IMR-90 (cell line): ENCODE measurements at regions not wholly inside any gene's neighbourhood (a gene's known extent, or its start where the extent isn't known, plus 50 kb on each side); places are given as distances from the start of the nearest gene placed in this dataset.

Experiments used
- BHLHE40 ChIP-seq: fragments of 150-350 bp; IDR thresholded peaks from 2 replicates; pipeline ENCODE4 v1.6.1; 2016; ENCODE audit warnings: mild to moderate bottlenecking, low read depth, low read length
- CTCF ChIP-seq: conservative IDR thresholded peaks from 2 replicates; pipeline ENCODE4 v1.5.1; 2012; ENCODE audit warnings: mild to moderate bottlenecking, low read depth, low read length, improper control_type of control experiment
- MAFK ChIP-seq: IDR thresholded peaks from 2 replicates; pipeline ENCODE4 v1.6.1; 2012; ENCODE audit warnings: low read depth, low read length, improper control_type of control experiment
- MAZ ChIP-seq: IDR thresholded peaks from 2 replicates; pipeline ENCODE4 v1.6.1; 2012; ENCODE audit warnings: low read depth, mild to moderate bottlenecking, low read length, improper control_type of control experiment, moderate library complexity, borderline replicate concordance
- POLR2A ChIP-seq: IDR thresholded peaks from 2 replicates; pipeline ENCODE4 v1.6.1; 2012; ENCODE audit warnings: mild to moderate bottlenecking, low read depth, low read length
- RAD21 ChIP-seq: IDR thresholded peaks from 2 replicates; pipeline ENCODE4 v1.6.1; 2012; ENCODE audit warnings: low read length, improper control_type of control experiment
- RCOR1 ChIP-seq: IDR thresholded peaks from 2 replicates; pipeline ENCODE4 v1.6.1; 2012; ENCODE audit warnings: mild to moderate bottlenecking, low read length, improper control_type of control experiment; ENCODE audit not compliant: insufficient replicate concordance
- RFX5 ChIP-seq: IDR thresholded peaks from 2 replicates; pipeline ENCODE4 v1.8.0; 2012; ENCODE audit warnings: low read depth, mild to moderate bottlenecking, low read length, moderate library complexity
- USF2 ChIP-seq: fragments of 150-350 bp; IDR thresholded peaks from 2 replicates; pipeline ENCODE4 v1.6.1; 2017; ENCODE audit warnings: mild to moderate bottlenecking, antibody characterized with exemption, low read length, low read depth

- TF ChIP-seq CTCF (no peak), RAD21 (no peak), MAZ (no peak), USF2 (no peak), POLR2A (no peak), RCOR1 (no peak), BHLHE40 (no peak), RFX5 (no peak), MAFK (no peak)
These were observed 88.6 kb upstream of the DUSP22 start for GRCh38 chr6:203661-204060.
